ENCODE measurements at regions not wholly inside any gene's neighbourhood (a gene's known extent, or its start where the extent isn't known, plus 50 kb on each side); places are given as distances from the start of the nearest gene placed in this dataset.

DNA sequence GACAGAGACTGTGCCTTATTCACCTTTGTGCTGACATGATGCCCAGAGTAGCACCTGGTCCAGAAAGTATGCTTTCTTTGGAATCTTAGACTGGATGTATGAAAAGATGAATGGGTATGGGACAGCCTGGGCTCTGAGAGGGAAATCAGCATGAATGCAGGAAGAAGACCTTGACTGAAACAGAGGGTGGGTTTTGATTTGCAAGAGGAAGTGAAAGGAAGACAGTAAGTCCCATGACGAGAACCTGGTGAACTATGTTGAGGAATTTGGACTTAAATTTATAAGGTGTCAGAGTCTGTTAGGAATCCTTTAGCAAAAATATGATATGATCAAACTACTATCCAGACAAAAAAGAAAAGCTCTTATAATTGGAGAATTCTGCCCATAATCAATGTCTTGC is 301.9 kb downstream of the SPRY2 start:
- H3K9me3 ChIP-seq (ENCODE audit: control insufficient read depth, low read depth, low read length): no peaks in the 10 kb centered on the region
- H3K4me1 ChIP-seq (ENCODE audit: control insufficient read depth, insufficient read depth, low read length): peaks cover 11% of the 10 kb centered on the region
- no CpG with 5 or more reads among the region's 1 CpG for WGBS (ENCODE audit: insufficient coverage, low lambda C conversion rate)

DNA sequence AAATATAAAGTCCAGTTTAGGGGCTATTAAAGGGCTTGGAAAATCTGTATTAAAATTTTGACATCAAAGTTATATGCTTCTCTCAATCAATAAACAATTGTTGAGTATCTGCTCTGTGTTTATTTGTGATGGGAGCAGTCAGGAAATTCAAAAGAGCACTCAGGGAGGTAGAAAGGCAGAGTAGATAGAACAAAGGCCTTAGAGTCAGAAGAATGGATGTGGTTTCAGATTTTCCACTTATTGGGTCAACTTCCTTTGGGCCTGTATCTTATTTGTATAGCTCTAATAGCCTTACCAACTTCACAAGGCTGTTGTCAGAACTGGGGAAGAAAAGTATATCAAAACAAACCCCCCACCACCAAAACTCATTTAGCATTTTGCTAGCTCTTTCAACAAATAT is 302.6 kb downstream of the SPRY2 start:
- Histone ChIP-seq H3K27me3 (ENCODE audit: control insufficient read depth, insufficient read depth, low read length) (no peaks in the 10 kb centered on the region), H3K36me3 (ENCODE audit: control insufficient read depth, insufficient read depth, low read length) (no peaks in the 10 kb centered on the region), H3K27ac (ENCODE audit: low read length) (no peak overlapping the region), H3K4me1 (ENCODE audit: control insufficient read depth, insufficient read depth, low read length) (peaks cover 11% of the 10 kb centered on the region), H3K4me3 (ENCODE audit: low read length) (no peak overlapping the region), H3K9me3 (ENCODE audit: control insufficient read depth, low read depth, low read length) (no peaks in the 10 kb centered on the region)
- DNase-seq: no peak

More for the DNA sequence above, 301.9 kb downstream of the SPRY2 start:
- DNase-seq: no peak
- Histone ChIP-seq H3K27me3 (ENCODE audit: control insufficient read depth, insufficient read depth, low read length) (no peaks in the 10 kb centered on the region), H3K36me3 (ENCODE audit: control insufficient read depth, insufficient read depth, low read length) (no peaks in the 10 kb centered on the region), H3K4me3 (ENCODE audit: low read length) (no peak overlapping the region), H3K27ac (ENCODE audit: low read length) (no peak overlapping the region)

DNA sequence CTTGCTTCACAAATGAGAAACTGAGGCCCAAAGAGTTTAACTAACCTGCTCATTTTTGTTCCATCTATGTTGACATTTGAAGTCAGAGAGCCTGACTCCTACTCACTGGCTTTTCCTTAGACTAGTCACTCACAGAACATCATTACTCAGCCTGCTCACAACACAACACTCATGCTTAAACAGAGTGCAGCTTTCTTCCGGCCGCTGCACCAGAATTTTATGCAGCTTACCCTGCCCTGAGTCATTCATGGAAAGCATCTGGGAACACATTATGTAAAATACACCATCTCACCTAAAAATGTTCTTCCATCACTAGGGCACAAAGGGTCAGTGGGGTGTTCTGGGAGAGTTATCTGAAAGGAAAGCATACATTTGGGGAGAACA is 303.4 kb downstream of the SPRY2 start:
- DNase-seq: no peak
- no peak overlapping the region for H3K27ac ChIP-seq (ENCODE audit: low read length)
- no peak overlapping the region for H3K4me3 ChIP-seq (ENCODE audit: low read length)
- no CpG with 5 or more reads among the region's 2 CpGs for WGBS (ENCODE audit: insufficient coverage, low lambda C conversion rate)
- no peaks in the 10 kb centered on the region for H3K9me3 ChIP-seq (ENCODE audit: control insufficient read depth, low read depth, low read length)
- peaks cover 11% of the 10 kb centered on the region for H3K4me1 ChIP-seq (ENCODE audit: control insufficient read depth, insufficient read depth, low read length)
- no peaks in the 10 kb centered on the region for H3K27me3 ChIP-seq (ENCODE audit: control insufficient read depth, insufficient read depth, low read length)
- H3K36me3 ChIP-seq (ENCODE audit: control insufficient read depth, insufficient read depth, low read length): no peaks in the 10 kb centered on the region

DNA sequence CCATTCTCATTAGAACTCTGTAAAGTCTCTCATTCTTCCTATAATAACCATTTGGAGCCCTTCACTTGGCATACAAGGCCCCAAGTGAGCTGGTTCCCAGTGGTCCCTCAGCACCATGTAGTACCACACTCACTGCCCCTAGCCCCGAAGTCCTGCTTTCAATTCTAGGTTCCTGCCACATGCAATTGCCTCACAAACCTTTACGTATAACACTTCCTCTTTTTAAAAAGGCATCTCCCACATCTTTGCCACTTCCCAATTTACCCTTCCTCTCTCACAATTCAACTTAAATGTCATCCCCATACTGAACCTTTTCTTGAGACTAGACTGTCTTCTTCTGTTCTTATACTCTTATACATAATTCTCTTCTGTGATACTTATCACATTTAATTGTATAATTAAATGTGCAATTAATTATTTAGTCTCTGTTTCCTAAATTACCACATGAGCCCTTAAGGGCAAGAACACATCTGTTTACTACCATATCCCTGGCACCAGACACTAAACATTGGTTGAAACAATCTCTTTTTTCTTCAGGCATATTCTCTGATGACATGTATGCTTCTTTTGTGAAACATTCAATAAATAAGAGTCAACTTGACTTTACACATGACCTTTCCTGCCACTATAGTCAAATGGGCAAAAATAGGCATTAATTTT is 304.0 kb downstream of the SPRY2 start:
- no peak overlapping the region for H3K4me3 ChIP-seq (ENCODE audit: low read length)
- H3K36me3 ChIP-seq (ENCODE audit: control insufficient read depth, insufficient read depth, low read length): no peaks in the 10 kb centered on the region
- H3K4me1 ChIP-seq (ENCODE audit: control insufficient read depth, insufficient read depth, low read length): peaks cover 11% of the 10 kb centered on the region
- no peaks in the 10 kb centered on the region for H3K9me3 ChIP-seq (ENCODE audit: control insufficient read depth, low read depth, low read length)
- no peak for DNase-seq
- no peak overlapping the region for H3K27ac ChIP-seq (ENCODE audit: low read length)
- 88% methylated on average over 1 of the region's 2 CpGs for WGBS (ENCODE audit: insufficient coverage, low lambda C conversion rate)
- no peaks in the 10 kb centered on the region for H3K27me3 ChIP-seq (ENCODE audit: control insufficient read depth, insufficient read depth, low read length)

DNA sequence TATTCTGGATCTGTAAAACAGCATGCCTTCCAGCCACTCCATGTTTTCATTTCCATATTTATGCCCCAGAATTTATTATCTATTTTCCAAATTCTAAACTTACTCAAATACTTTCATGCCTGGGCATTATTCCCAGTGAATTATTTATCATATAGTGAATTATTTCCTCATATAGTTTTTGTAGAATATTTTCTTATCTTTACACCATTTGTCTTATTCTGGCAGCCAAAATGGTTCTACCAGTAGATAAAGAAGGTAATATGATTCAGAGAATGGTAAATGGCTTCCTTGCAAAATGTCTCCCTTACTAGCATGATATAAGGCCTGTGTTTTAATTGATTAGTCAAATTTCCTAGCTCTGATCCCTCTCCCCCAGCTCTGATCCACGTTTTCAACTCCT is 305.8 kb downstream of the SPRY2 start:
- Histone ChIP-seq H3K9me3 (ENCODE audit: control insufficient read depth, low read depth, low read length) (no peaks in the 10 kb centered on the region), H3K4me1 (ENCODE audit: control insufficient read depth, insufficient read depth, low read length) (peaks cover 3% of the 10 kb centered on the region), H3K36me3 (ENCODE audit: control insufficient read depth, insufficient read depth, low read length) (no peaks in the 10 kb centered on the region), H3K27me3 (ENCODE audit: control insufficient read depth, insufficient read depth, low read length) (no peaks in the 10 kb centered on the region), H3K27ac (ENCODE audit: low read length) (no peak overlapping the region), H3K4me3 (ENCODE audit: low read length) (no peak overlapping the region)
- no peak for DNase-seq
- WGBS (ENCODE audit: insufficient coverage, low lambda C conversion rate): 86% methylated on average over 1 of the region's 1 CpG

DNA sequence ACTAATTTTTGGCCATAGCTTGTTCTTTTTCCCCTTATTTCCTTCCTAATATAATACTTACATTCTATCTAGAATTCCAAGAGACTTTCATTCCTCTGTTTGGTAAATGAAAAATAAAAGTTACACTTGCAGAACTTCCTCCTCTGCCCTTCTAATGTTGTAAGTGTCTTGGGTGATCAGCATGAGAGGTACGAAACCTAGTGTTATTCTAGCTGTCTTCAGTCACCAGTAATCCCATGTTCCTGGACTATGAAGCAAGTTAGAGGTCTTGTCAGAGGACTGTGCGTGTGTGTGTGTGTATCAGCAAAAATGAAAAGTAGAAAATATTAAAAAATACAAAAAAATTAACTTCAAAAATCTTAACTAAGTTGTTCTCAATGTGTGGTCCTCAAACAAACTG is 307.0 kb downstream of the SPRY2 start:
- no peak for DNase-seq
- H3K27ac ChIP-seq (ENCODE audit: low read length): no peak overlapping the region
- H3K27me3 ChIP-seq (ENCODE audit: control insufficient read depth, insufficient read depth, low read length): no peaks in the 10 kb centered on the region
- no peaks in the 10 kb centered on the region for H3K36me3 ChIP-seq (ENCODE audit: control insufficient read depth, insufficient read depth, low read length)
- no peak overlapping the region for H3K4me3 ChIP-seq (ENCODE audit: low read length)
- 100% methylated on average over 1 of the region's 2 CpGs for WGBS (ENCODE audit: insufficient coverage, low lambda C conversion rate)
- H3K9me3 ChIP-seq (ENCODE audit: control insufficient read depth, low read depth, low read length): no peaks in the 10 kb centered on the region
- no peaks in the 10 kb centered on the region for H3K4me1 ChIP-seq (ENCODE audit: control insufficient read depth, insufficient read depth, low read length)

DNA sequence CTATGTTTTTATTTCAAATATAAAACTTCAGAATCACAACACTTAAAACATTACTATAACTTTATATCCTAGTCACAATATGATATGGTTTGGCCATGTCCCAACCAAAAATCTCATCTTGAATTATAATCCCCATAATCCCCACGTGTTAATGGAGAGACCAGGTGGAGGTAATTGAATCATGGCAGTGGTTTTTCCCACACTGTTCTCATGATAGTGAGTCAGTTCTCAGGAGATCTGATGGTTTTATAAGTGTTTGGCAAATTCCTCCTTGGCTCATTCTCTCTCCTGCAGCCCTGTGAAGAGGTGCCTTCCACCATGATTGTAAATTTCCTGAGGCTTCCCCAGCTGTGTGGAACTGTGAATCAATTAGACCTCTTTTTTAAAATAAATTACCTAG is 307.6 kb downstream of the SPRY2 start:
- WGBS (ENCODE audit: insufficient coverage, low lambda C conversion rate): no CpG with 5 or more reads among the region's 1 CpG
- H3K9me3 ChIP-seq (ENCODE audit: control insufficient read depth, low read depth, low read length): no peaks in the 10 kb centered on the region
- no peaks in the 10 kb centered on the region for H3K36me3 ChIP-seq (ENCODE audit: control insufficient read depth, insufficient read depth, low read length)
- no peak overlapping the region for H3K4me3 ChIP-seq (ENCODE audit: low read length)
- H3K4me1 ChIP-seq (ENCODE audit: control insufficient read depth, insufficient read depth, low read length): no peaks in the 10 kb centered on the region
- H3K27me3 ChIP-seq (ENCODE audit: control insufficient read depth, insufficient read depth, low read length): no peaks in the 10 kb centered on the region
- no peak for DNase-seq
- no peak overlapping the region for H3K27ac ChIP-seq (ENCODE audit: low read length)

DNA sequence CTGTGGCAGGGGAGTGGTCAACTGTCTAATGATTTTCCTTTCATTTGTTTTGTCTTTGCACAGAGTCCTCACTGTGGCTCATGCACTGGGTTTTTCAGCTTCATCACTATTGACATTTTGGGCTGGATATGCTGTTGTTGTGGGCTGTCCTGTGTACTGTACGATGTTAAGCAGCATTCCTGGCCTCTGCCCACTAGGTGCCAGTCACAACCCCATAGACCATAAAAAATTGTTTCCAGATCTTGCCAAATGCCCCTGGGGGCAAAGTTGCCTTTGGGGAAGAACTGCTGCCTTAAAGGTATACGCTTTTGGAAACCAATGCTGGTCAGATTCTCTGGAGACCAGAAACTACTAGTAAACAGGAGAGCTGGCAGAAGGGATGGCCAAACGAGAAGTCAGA is 310.4 kb downstream of the SPRY2 start:
- Histone ChIP-seq H3K27ac (ENCODE audit: low read length) (no peak overlapping the region), H3K4me1 (ENCODE audit: control insufficient read depth, insufficient read depth, low read length) (no peaks in the 10 kb centered on the region), H3K36me3 (ENCODE audit: control insufficient read depth, insufficient read depth, low read length) (no peaks in the 10 kb centered on the region), H3K27me3 (ENCODE audit: control insufficient read depth, insufficient read depth, low read length) (no peaks in the 10 kb centered on the region), H3K9me3 (ENCODE audit: control insufficient read depth, low read depth, low read length) (no peaks in the 10 kb centered on the region), H3K4me3 (ENCODE audit: low read length) (no peak overlapping the region)
- no CpG with 5 or more reads among the region's 3 CpGs for WGBS (ENCODE audit: insufficient coverage, low lambda C conversion rate)
- peak in 1 of 2 donors; percentile 26 for DNase-seq

DNA sequence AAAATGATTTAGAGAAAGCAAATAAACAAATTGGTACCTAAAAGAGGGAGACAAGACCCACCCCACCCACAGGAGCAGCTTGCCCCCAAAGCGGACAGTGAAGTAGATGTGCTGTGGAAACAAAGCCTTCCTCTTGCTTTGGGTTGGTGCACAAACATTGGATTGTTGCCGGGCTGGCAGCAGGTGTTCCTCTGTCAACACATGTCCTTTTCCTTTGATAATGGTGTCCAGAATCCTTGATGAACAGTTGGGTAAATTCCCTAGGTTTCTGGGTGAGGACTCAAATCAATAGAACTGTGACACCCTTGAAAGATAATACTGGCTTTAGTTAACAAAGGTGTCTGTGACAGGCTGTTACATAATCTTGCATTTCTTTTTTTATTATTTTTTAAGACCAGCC is 311.8 kb downstream of the SPRY2 start:
- H3K27me3 ChIP-seq (ENCODE audit: control insufficient read depth, insufficient read depth, low read length): no peaks in the 10 kb centered on the region
- H3K4me1 ChIP-seq (ENCODE audit: control insufficient read depth, insufficient read depth, low read length): no peaks in the 10 kb centered on the region
- H3K4me3 ChIP-seq (ENCODE audit: low read length): no peak overlapping the region
- no CpG with 5 or more reads among the region's 2 CpGs for WGBS (ENCODE audit: insufficient coverage, low lambda C conversion rate)
- no peak for DNase-seq
- H3K9me3 ChIP-seq (ENCODE audit: control insufficient read depth, low read depth, low read length): no peaks in the 10 kb centered on the region
- H3K27ac ChIP-seq (ENCODE audit: low read length): no peak overlapping the region
- no peaks in the 10 kb centered on the region for H3K36me3 ChIP-seq (ENCODE audit: control insufficient read depth, insufficient read depth, low read length)

DNA sequence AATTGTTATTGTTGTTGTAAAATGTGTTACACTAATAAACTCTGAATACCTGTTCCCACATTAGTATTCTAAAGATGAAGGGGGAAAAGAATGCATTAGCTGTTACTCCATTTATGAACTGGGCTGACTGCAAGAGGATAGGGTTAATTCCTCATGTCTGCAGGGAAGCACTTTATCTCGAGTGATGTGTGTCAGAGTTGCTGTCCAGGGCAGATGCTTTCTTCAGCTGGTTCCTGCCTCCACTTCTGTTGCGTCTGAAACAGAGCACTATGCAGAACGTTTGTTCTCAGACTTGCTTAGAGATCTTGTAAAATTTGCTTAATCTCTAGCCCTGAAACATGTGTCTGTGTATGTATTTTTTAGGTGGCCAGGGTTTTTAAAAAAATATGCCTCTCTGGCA is 318.8 kb downstream of the SPRY2 start:
- no CpG with 5 or more reads among the region's 3 CpGs for WGBS (ENCODE audit: insufficient coverage, low lambda C conversion rate)

DNA sequence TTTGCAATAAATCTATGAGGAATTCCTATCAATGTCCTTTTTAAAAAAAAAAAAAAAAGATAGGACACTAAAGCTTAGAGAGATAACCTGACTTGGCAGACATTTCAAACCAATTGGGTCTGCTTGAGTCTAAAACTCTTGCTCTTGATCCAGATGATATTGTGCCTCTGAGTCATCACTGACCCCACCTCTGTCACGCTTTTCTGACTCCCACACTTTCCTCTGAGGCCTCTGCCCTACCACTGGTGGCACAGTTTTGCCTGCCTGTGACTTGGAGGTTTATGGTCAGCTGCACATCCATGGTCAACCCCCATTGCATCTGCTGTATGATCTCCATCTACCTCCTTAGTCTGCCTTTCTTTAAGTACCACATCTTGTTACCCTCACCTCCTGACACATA is 328.7 kb downstream of the SPRY2 start:
- Histone ChIP-seq H3K36me3 (ENCODE audit: control insufficient read depth, insufficient read depth, low read length) (no peaks in the 10 kb centered on the region), H3K9me3 (ENCODE audit: control insufficient read depth, low read depth, low read length) (no peaks in the 10 kb centered on the region), H3K27ac (ENCODE audit: low read length) (no peak overlapping the region), H3K4me1 (ENCODE audit: control insufficient read depth, insufficient read depth, low read length) (peaks cover 4% of the 10 kb centered on the region), H3K4me3 (ENCODE audit: low read length) (no peak overlapping the region), H3K27me3 (ENCODE audit: control insufficient read depth, insufficient read depth, low read length) (no peaks in the 10 kb centered on the region)
- no CpG with 5 or more reads among the region's 1 CpG for WGBS (ENCODE audit: insufficient coverage, low lambda C conversion rate)
- no peak for DNase-seq

More for the DNA sequence above, 318.8 kb downstream of the SPRY2 start:
- no peaks in the 10 kb centered on the region for H3K4me1 ChIP-seq (ENCODE audit: control insufficient read depth, insufficient read depth, low read length)
- no peaks in the 10 kb centered on the region for H3K36me3 ChIP-seq (ENCODE audit: control insufficient read depth, insufficient read depth, low read length)
- DNase-seq: no peak
- H3K4me3 ChIP-seq (ENCODE audit: low read length): no peak overlapping the region
- H3K9me3 ChIP-seq (ENCODE audit: control insufficient read depth, low read depth, low read length): no peaks in the 10 kb centered on the region
- H3K27me3 ChIP-seq (ENCODE audit: control insufficient read depth, insufficient read depth, low read length): no peaks in the 10 kb centered on the region
- no peak overlapping the region for H3K27ac ChIP-seq (ENCODE audit: low read length)
